NCI-H2227 (cell line): ENCODE measurements at regions not wholly inside any gene's neighbourhood (a gene's known extent, or its start where the extent isn't known, plus 50 kb on each side); places are given as distances from the start of the nearest gene placed in this dataset.

Experiments used
- DNase-seq: peaks from one replicate; lab custom pipeline; 2025; ENCODE audit not compliant: unreplicated experiment; lab: John Stamatoyannopoulos, UW

DNA sequence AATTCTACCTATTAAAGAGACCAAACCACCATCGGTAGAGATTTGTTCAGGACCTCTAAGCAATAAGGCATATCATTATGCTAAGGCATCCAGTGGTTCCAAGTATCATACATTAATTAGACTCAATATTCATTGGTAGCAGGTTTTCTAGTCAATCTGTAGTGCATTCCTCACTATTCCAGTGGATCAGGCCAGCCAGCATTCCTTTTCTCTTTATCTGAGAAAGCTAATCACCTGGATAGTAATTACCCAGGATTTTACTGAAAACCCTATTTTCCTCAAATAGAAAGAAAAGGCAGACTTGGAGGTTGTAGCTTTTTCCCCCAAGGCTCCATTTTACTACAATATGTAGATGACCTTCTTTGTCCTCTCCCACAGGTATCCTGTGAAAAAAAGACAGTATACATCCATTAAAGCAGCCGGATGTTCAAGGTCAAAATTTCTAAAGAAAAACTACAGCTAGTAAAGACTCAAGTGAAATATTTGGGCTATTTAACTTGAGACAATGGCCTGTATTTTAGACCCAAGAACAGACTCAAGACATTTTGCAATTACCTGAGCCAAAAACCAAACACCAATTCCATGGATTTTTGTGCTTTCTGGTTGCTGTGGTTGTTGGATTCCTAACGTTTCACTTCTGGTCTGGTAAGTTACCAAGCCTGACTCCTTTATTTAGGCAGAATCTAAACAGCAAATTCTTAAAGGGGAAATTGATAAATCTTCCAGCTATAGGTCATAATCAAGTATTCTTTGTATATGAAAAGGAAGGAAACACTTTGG is 149.1 kb upstream of the MOCS1 start:
- DNase-seq, result no peak

DNA sequence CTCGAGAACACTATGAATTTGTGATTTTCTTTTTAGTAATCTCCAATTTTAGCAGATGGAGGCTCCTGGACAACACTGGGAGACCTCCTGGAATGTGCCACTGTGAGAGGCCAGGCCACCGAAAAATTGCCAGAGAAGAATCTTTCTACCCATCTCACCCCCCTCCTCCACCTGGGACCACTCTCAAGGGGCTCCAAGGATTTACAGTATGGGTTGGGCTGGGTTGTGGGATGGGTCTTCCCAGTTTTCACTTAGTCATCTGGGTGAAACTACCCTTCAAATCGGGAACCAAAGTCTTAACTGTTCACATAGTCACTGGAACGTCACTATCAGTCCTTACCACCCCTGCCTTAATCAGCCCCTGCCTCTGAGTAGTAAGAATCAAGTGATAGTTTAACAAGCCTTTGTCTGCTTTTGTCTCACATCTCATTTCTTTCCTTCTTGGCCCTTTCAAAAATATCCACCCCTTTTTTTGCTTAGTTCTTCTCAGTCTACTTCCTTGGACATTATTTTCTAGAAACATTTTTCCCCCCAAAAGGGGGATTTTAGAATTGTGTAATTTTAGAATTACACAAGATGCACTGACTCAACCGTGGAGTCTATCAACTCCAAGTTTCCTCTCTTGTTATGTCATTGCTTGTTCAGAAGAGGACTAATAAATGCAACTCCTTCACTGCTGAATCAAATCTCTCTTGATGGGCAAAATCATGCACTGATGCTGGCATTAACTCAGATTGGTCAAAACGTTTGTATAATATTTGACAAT is 148.2 kb upstream of the MOCS1 start:
- no peak for DNase-seq

DNA sequence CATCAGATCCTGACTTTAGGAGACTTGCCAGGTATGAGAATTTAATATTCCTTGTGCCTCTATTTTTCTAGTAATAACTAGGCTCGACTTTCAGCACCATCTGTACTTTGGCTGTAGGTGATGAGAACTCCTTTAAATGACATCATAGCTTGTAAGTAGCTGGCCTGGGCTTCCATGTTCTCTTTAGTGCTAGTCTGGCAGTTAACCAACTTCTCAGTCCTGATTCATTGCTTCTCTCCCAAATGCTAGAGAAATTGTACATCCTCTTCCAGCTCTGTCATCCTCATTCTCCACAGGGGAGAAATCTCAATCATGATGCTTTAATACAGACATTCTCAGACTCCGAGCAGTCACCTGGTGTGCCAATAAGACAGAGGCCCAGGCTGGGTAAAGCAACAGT is 143.5 kb upstream of the MOCS1 start:
- DNase-seq, result no peak

DNA sequence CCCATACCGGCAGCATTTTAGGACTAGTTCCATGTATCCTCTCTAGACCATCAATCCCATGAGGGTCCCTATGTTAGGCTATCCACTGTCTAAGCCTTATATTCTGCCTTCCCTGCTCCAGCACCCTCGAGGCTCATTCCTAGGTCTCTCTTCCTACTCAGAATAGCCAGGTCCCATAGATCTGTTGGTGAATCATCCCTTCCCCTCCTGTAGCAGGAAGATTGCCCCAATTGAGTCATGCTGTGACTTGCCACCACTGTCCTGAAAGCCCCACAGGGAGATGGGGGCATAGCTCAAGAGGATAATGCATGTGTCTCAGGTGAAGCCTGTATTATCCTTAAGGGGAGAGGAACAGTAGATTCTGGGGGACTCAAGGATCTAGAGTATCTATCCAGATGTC is 143.1 kb upstream of the MOCS1 start:
- no peak for DNase-seq

DNA sequence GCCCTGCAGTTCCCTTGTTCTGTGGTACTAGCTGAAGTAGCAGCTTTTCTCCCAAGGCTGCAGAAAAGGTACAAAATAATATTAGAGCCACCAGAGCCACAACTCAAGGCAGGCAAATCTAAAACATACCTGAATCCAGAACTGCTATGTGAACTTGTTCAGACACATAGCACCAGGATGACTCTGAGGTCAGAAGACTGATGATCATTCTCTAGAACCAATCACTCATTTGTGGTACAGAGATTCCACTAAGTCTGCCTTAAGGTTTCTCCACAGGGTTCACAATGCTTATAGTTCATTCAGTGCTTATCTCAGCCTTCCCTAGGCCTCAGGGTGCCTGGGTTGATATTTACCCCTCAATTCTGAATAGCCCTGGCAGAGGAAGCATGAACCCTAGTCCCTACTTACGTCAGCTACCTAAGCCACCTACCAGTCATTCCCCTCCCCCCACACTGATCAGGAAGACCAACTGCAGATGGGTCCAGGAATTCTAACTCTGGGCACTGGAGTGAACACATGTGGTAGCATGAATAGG is 140.9 kb upstream of the MOCS1 start:
- DNase-seq, result no peak

DNA sequence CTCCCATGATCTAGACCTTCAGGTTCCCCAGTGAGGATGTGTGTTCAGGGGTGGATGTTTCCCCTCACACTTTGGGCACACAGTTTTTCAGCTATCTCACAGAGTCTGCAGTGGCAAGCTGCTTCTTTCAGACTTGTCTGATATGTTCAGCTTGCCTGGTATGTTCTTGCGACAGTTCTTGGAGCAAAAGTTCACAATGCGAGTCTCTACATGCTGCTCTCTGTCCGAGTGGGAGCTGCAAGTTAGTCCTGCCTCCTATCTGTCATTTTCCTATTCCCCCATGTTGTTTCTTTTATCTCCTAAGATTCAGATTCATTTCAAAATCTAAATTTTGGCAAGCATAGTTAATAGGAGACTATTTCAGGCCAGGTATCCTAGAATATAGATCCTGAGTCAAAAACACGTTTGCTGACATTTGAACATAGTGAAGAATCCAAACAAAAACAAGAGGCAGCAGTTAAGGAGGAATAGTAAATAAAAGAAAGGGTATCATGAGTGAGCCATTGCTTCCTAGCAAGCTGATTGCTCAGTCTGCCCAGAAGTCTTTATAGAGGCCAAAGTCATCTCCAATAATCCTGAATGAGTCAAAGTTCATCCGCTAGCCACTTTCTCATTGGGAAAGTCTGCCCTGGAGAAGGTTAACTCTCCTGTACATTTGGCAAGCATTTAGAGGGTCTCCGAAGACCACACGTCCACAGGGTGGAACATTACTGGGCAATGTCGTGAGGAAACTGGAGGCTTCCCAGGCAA is 140.2 kb upstream of the MOCS1 start:
- DNase-seq, result no peak

DNA sequence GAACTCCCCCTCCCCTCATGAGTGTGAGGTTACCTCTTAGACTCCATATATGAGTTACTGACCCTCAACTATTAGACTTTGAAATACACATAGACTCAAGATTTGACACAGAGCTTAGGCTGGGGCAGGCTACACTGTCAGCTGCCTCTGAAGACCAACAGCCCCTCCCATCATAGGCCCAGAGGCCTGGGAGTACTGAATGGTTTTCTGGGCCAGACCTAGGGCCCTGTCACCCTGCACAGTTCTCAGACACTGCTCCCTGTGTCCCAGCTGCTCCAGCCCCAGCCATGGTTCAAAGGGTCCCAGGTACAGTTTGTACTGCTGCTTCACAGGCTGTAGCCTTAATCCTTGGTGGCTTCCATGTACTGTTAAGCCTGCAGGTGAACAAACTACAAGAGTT is 132.1 kb upstream of the MOCS1 start:
- no peak for DNase-seq

GRCh38 chr6:40056865-40057264 is 122.6 kb upstream of the MOCS1 start:
- DNase-seq, result no peak

GRCh38 chr6:40054602-40055001 is 120.3 kb upstream of the MOCS1 start:
- DNase-seq, result no peak

- DNase-seq, result no peak
Measured at GRCh38 chr6:40054186-40054585, 119.9 kb upstream of the MOCS1 start.

DNA sequence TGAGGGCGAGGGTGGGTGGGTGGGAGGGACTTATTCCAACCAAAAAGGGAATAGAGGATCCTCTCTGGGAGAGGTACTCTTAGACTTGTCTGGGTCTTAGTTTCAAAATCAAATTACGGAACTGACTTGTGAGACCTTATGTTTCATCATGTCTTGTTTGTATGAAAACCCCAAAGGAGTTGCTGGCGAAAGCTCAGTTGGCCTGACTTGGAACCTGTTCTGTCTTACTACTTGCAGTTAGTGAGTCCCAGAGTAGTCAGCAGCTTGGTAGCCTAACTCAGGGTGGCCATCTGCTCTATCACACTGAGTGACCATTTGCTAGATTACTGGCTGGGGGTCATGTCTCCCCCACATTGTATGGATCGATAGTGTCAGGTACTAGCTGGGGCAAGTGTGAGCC is 114.9 kb upstream of the MOCS1 start:
- DNase-seq, result no peak

DNA sequence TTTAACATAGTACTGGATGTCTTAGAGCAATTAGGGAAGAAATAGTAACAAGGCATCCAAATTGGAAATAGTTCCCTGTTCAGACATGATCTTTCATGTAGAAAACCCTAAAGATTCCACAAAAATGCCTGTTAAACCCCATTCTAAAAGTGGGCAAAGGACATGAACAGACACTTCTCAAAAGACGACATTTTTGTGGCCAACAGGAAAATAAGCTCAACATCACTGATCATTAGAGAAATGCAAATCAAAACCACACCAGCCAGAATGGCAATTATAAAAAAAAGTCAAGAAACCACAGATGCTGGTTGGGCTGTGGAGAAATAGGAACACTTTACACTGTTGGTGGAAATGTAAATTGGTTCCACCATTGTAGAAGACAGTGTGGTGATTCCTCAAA is 109.9 kb upstream of the MOCS1 start:
- no peak for DNase-seq

DNA sequence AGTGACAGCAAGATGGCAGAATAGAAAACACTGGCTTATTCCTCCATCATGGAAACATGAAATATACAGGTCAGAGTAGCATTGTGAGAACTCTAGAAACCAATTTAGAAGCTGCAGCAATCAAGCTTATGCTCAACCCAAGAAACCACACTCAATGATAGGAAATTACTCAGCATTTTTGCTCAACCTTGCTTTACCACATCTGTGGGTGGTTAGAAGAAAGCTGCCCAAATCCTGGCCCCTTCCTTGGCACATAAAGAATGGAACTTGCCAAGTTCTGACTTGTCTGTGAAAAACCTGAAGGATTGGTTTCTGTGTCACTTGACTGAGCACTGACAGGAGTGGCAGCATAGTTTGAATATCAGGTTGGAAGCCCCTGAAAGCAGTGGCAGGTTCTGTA is 108.0 kb upstream of the MOCS1 start:
- no peak for DNase-seq

- no peak for DNase-seq
Measured at GRCh38 chr6:40039042-40039441, 104.8 kb upstream of the MOCS1 start.

DNA sequence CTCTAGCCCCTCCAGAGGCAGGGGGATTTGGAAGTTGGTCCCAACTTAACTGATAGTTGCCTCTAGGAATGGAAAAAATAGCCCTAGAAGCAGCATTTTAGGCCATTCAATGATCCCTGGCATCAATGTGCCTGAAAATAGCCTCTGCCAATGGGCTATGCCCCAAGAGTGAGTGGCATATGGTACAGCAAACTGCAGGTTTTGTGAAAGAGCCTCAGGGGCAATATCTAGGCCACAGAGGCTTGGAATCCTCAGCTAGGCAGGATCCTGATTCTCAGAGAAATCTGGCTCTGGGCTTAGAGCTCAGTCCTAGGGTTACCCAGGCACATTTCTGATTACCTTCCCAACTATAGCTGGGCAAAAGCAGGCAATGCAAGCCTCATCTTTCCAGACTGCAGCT is 104.4 kb upstream of the MOCS1 start:
- no peak for DNase-seq

DNA sequence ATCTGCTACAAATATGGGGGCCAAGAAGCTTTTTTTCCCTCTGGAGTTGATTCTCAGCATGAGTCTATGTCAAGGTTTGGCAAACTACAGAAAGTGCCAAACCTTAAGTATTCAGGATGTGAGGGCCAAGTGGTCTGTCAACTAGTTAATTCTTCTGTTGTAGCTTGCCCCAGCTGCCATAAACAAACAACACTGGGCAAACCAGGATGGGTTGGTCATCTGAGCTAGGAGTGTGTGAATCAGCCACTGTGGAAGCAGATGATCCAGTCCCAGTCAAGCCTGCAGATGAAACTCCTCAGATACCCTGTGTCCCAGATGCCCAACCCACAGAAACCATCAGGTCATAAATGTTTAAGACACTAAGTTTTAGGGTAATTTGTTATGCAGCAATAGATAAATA is 103.0 kb upstream of the MOCS1 start:
- DNase-seq, result no peak

GRCh38 chr6:40036186-40036585 is 101.9 kb upstream of the MOCS1 start:
- DNase-seq, result no peak

GRCh38 chr6:40028449-40028848 is 94.2 kb upstream of the MOCS1 start:
- DNase-seq, result no peak

GRCh38 chr6:40022867-40023266 is 88.6 kb upstream of the MOCS1 start:
- no peak for DNase-seq

GRCh38 chr6:40020166-40020565 is 85.9 kb upstream of the MOCS1 start:
- DNase-seq, result no peak

DNA sequence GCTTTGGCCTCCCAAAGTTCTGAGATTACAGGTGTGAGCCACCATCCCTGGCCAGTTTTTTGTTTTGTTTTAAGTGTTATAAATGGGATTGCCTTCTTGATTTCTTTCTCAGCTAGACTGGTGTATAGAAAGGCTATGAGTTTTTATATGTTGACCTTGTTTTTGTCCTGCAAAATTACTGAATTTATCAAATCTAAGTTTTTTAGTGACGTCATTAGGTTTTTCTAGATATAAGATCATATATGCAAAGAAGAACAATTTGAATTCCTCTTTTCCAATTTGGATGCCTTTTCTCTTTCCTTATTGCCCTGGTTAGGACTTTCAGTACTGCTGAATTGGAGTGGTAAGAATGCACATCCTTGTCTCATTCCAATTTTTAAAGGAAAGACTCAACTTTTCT is 81.3 kb upstream of the MOCS1 start:
- DNase-seq, result no peak

GRCh38 chr6:40011844-40012243 is 77.6 kb upstream of the MOCS1 start:
- no peak for DNase-seq
